Endothelial cell of umbilical vein (primary cell): ENCODE measurements at regions not wholly inside any gene's neighbourhood (a gene's known extent, or its start where the extent isn't known, plus 50 kb on each side); places are given as distances from the start of the nearest gene placed in this dataset.

Experiments used
- BruUV-seq: library from RNA; stranded (reverse); fragments of 400-500 nt; replicated peaks from 2 replicates; lab custom pipeline; 2021; lab: Mats Ljungman, UMichigan
- CTCF ChIA-PET: fragments of 300-600, 350-600 bp; sonication (Branson Sonifier 250); formaldehyde crosslinking; loops from one replicate; lab custom pipeline; 2021; ENCODE audit warnings: antibody characterized with exemption, inconsistent platforms; lab: Charles Lee
- POLR2A ChIA-PET: fragments of 300-600, 350-600 bp; sonication (Branson Sonifier 250); formaldehyde crosslinking; loops from one replicate; lab custom pipeline; 2021; ENCODE audit warnings: antibody characterized with exemption, inconsistent platforms; lab: Charles Lee
- DNase-seq: peaks from one replicate; pipeline ENCODE4 v3.0.0-alpha.2; 2011; ENCODE audit warnings: low read depth, low spot score
- FAIRE-seq: peaks from 2 replicates; lab custom pipeline; 2011; peaks lifted over from hg19 to GRCh38; lab: Jason Lieb, UNC
- H2AFZ ChIP-seq: 2 replicates; pipeline ENCODE4 v1.6.0; 2012; ENCODE audit warnings: low read depth, low read length, control low read depth, inconsistent platforms
- H3K27ac ChIP-seq: 2 replicates; pipeline ENCODE4 v1.5.1; 2011; ENCODE audit warnings: low read depth, mild to moderate bottlenecking, control low read depth, low read length, moderate library complexity; ENCODE audit not compliant: insufficient read depth
- H3K27me3 ChIP-seq, 2 experiments: 2 replicates each; pipeline versions ENCODE4 v1.6.0 to v1.6.1; 2011; ENCODE audit warnings: low read length in 2 of 2, mixed read lengths in 1 of 2; ENCODE audit not compliant: control insufficient read depth in 2 of 2, insufficient read depth in 2 of 2
- H3K36me3 ChIP-seq, 2 experiments: 2 replicates in 1 of 2; 3 replicates in 1 of 2; pipeline ENCODE4 v1.5.1; 2011; ENCODE audit warnings: low read length in 2 of 2, mild to moderate bottlenecking in 1 of 2, moderate library complexity in 1 of 2; ENCODE audit not compliant: control insufficient read depth in 2 of 2, insufficient read depth in 2 of 2; ENCODE audit errors: extremely low read depth in 1 of 2
- H3K4me1 ChIP-seq: 3 replicates; pipeline ENCODE4 v1.5.1; 2011; ENCODE audit warnings: mild to moderate bottlenecking, low read length; ENCODE audit not compliant: control insufficient read depth, insufficient read depth; ENCODE audit errors: extremely low read depth
- H3K4me2 ChIP-seq: 2 replicates; pipeline ENCODE4 v1.6.1; 2011; ENCODE audit warnings: low read length, control low read depth, mixed read lengths; ENCODE audit not compliant: insufficient read depth
- H3K4me3 ChIP-seq, 3 experiments: fragments of 200-600 bp in 1 of 3; sonication (generic), shearing (Covaris generic) in 1 of 3; replicated peaks in 1 of 3; 2 replicates each; pipeline ENCODE4 v1.5.1; 2011 to 2016; ENCODE audit warnings: control low read depth in 3 of 3, low read length in 3 of 3, mild to moderate bottlenecking in 2 of 3, inconsistent platforms in 1 of 3, low read depth in 1 of 3, moderate library complexity in 1 of 3; ENCODE audit not compliant: insufficient read depth in 1 of 3
- H3K79me2 ChIP-seq: 2 replicates; pipeline ENCODE4 v1.6.0; 2012; ENCODE audit warnings: low read length, inconsistent platforms; ENCODE audit not compliant: control insufficient read depth, insufficient read depth
- H3K9ac ChIP-seq: replicated peaks from 2 replicates; pipeline ENCODE3; 2011; ENCODE audit warnings: low read length, control low read depth; ENCODE audit not compliant: insufficient read depth; ENCODE audit errors: extremely low read depth
- H3K9me1 ChIP-seq: replicated peaks from 3 replicates; pipeline ENCODE4 v1.6.0; 2011; ENCODE audit warnings: mild to moderate bottlenecking, low read length; ENCODE audit not compliant: control insufficient read depth, insufficient read depth; ENCODE audit errors: extremely low read depth
- H3K9me3 ChIP-seq: replicated peaks from 2 replicates; pipeline ENCODE4 v1.5.1; 2012; ENCODE audit warnings: low read length, inconsistent platforms; ENCODE audit not compliant: control insufficient read depth, insufficient read depth
- H4K20me1 ChIP-seq: replicated peaks from 2 replicates; pipeline ENCODE3; 2011; ENCODE audit warnings: mild to moderate bottlenecking, low read length; ENCODE audit not compliant: control insufficient read depth, insufficient read depth; ENCODE audit errors: extremely low read depth
- EZH2 ChIP-seq: IDR thresholded peaks from 2 replicates; pipeline ENCODE4 v1.6.1; 2012; ENCODE audit warnings: borderline replicate concordance, low read depth, mild to moderate bottlenecking, moderate library complexity, low read length, inconsistent platforms; ENCODE audit not compliant: severe bottlenecking
- FOS ChIP-seq: IDR thresholded peaks from 2 replicates; pipeline ENCODE4 v1.6.1; 2011; ENCODE audit warnings: mild to moderate bottlenecking, low read length, moderate library complexity, borderline replicate concordance; ENCODE audit not compliant: insufficient read depth
- GATA2 ChIP-seq: IDR thresholded peaks from 2 replicates; pipeline ENCODE4 v1.7.0; 2011; ENCODE audit warnings: low read depth, mild to moderate bottlenecking, moderate library complexity, mixed read lengths, low read length; ENCODE audit not compliant: insufficient read length, insufficient read depth
- JUN ChIP-seq: IDR thresholded peaks from 2 replicates; pipeline ENCODE4 v1.6.1; 2011; ENCODE audit warnings: borderline replicate concordance, low read depth; ENCODE audit not compliant: insufficient read length, insufficient read depth
- MYC ChIP-seq: IDR thresholded peaks from one replicate; pipeline ENCODE4 v1.6.1; 2011; ENCODE audit warnings: mild to moderate bottlenecking, low read depth, low read length
- POLR2A ChIP-seq: IDR thresholded peaks from 2 replicates; pipeline ENCODE4 v1.6.1; 2012; ENCODE audit warnings: low read depth, mild to moderate bottlenecking, control low read depth, low read length
- POLR2AphosphoS5 ChIP-seq: IDR thresholded peaks from 2 replicates; pipeline ENCODE4 v1.6.1; 2012; ENCODE audit warnings: low read depth, mild to moderate bottlenecking, control low read depth, low read length, moderate library complexity; ENCODE audit not compliant: insufficient read depth
- dilution Hi-C: fragments of 300-500 bp; cut with MboI; formaldehyde crosslinking; loops from one replicate; pipeline ENCODE4 v1.15.0; 2019; ENCODE audit warnings: low sequenced_read_pairs; ENCODE audit not compliant: extremely low pct_ligation_motif_present
- intact Hi-C: fragments of 100-400 bp; cut with micrococcal nuclease; formaldehyde crosslinking; loops from one replicate; pipeline ENCODE4 v1.10.0; 2022
- TF ChIP-seq, protein P1 (sequence below): IDR thresholded peaks from 2 replicates; pipeline ENCODE4 v1.6.1; 2011; ENCODE audit not compliant: insufficient read depth, insufficient read length
- TF ChIP-seq, protein P2 (sequence below), 2 donors: IDR thresholded peaks; 1 replicate in 1 of 2; 2 replicates in 1 of 2; pipeline ENCODE4 v1.5.1; 2011; ENCODE audit warnings: low read length in 2 of 2, mild to moderate bottlenecking in 2 of 2, moderate library complexity in 2 of 2, control low read depth in 1 of 2, inconsistent platforms in 1 of 2, low read depth in 1 of 2; ENCODE audit not compliant: insufficient read depth in 1 of 2; ENCODE audit errors: extremely low read depth in 1 of 2

DNA sequence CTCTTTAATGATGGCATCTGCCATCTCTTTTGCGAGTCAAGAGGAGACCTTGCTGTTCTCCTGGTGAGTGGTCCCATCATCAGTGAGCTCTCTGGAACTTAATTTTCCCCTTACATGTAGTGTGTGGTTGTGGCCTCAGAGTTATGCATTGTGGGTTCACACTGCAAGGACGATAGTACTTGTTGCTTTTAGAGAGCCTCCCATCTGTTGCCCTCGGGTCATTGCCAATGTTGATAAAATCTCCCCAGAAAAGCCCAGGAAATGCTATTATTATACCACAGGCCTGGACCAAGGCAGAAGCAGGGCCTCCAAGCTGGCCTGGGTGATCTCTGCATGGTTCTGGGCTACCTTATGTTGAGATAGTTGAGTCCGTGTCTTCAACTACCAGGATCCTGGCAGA, 241.6 kb downstream of the BMP7 start:
- H2AFZ ChIP-seq = no peak overlapping the region
- dilution Hi-C loops = no loop called here
- intact Hi-C loops = no loop called here
- no peaks in the 10 kb centered on the region for H3K27me3 ChIP-seq
- H3K27ac ChIP-seq = no peak overlapping the region
- CTCF ChIA-PET = no interaction called here
- H3K79me2 ChIP-seq = no peaks in the 10 kb centered on the region
- DNase-seq (no peak), FAIRE-seq (no peak)
- H4K20me1 ChIP-seq = no peaks in the 10 kb centered on the region
- TF ChIP-seq JUN = no peak
- no peak for TF ChIP-seq FOS
- no peak for TF ChIP-seq MYC
- TF ChIP-seq EZH2 = no peak
- no peaks in the 10 kb centered on the region for H3K9me1 ChIP-seq
- H3K9ac ChIP-seq = no peak overlapping the region
- H3K4me3 ChIP-seq = no peak overlapping the region
- H3K4me1 ChIP-seq = no peaks in the 10 kb centered on the region
- BruUV-seq = no TSS peak
- no peaks in the 10 kb centered on the region for H3K36me3 ChIP-seq
- H3K4me2 ChIP-seq = no peak overlapping the region
- POLR2A ChIA-PET = no interaction called here
- H3K9me3 ChIP-seq = no peaks in the 10 kb centered on the region

DNA sequence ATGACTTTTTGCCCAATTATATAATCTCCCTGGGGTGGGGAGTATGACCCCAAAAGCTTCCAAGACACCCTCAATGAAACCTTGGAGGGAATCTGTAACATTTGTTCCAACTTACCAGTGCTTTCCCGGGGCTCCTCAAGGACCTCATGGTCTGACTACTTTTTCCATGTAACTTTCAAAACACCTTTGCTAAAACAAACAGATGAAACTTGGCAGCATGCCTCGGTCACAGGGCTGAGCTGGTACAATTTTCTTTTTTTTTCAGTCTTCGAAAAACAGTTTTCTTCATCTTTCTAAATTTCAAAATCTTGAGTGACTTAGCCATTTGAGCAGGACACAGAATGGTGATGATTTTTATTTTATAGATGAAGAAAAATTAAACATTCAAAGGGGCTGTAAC, 241.2 kb downstream of the BMP7 start:
- CTCF ChIA-PET = no interaction called here
- Histone ChIP-seq H3K9ac (no peak overlapping the region), H3K9me3 (no peaks in the 10 kb centered on the region), H4K20me1 (no peaks in the 10 kb centered on the region), H3K79me2 (no peaks in the 10 kb centered on the region), H3K4me1 (no peaks in the 10 kb centered on the region), H3K36me3 (no peaks in the 10 kb centered on the region), H3K4me2 (no peak overlapping the region), H3K4me3 (no peak overlapping the region), H3K27ac (no peak overlapping the region), H3K27me3 (no peaks in the 10 kb centered on the region), H3K9me1 (no peaks in the 10 kb centered on the region), H2AFZ (no peak overlapping the region)
- dilution Hi-C loops (no loop called here), intact Hi-C loops (no loop called here)
- POLR2A ChIA-PET = no interaction called here
- no TSS peak for BruUV-seq
- TF ChIP-seq FOS = no peak
- no peak for TF ChIP-seq POLR2A
- no peak for TF ChIP-seq MYC
- no peak for TF ChIP-seq EZH2
- TF ChIP-seq, protein P1, sequence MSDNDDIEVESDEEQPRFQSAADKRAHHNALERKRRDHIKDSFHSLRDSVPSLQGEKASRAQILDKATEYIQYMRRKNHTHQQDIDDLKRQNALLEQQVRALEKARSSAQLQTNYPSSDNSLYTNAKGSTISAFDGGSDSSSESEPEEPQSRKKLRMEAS = no peak
- TF ChIP-seq GATA2 = no peak
- no peak for TF ChIP-seq JUN
- TF ChIP-seq, protein P2, sequence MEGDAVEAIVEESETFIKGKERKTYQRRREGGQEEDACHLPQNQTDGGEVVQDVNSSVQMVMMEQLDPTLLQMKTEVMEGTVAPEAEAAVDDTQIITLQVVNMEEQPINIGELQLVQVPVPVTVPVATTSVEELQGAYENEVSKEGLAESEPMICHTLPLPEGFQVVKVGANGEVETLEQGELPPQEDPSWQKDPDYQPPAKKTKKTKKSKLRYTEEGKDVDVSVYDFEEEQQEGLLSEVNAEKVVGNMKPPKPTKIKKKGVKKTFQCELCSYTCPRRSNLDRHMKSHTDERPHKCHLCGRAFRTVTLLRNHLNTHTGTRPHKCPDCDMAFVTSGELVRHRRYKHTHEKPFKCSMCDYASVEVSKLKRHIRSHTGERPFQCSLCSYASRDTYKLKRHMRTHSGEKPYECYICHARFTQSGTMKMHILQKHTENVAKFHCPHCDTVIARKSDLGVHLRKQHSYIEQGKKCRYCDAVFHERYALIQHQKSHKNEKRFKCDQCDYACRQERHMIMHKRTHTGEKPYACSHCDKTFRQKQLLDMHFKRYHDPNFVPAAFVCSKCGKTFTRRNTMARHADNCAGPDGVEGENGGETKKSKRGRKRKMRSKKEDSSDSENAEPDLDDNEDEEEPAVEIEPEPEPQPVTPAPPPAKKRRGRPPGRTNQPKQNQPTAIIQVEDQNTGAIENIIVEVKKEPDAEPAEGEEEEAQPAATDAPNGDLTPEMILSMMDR (IDR thresholded peaks at IDR 0.05; ENCODE audit: extremely low read depth in 1 of 2, insufficient read depth in 1 of 2, low read depth in 1 of 2, low read length in 2 of 2) = no peak
- no peak for TF ChIP-seq POLR2AphosphoS5
- no peak for DNase-seq
- FAIRE-seq = no peak
